ENCODE measurements at regions not wholly inside any gene's neighbourhood (a gene's known extent, or its start where the extent isn't known, plus 50 kb on each side); places are given as distances from the start of the nearest gene placed in this dataset.
"Not testable (repeated sequence)": the region's sequence is repeated elsewhere in the genome, so short reads cannot be mapped to it uniquely, and the experiment has no call there.

GRCh38 chr15:46879032-46879770 is 838.1 kb upstream of the SEMA6D start:
- no peak for DNase-seq

- DNase-seq: no peak
Observed at GRCh38 chr15:46880791-46881190, 836.5 kb upstream of the SEMA6D start.

DNA sequence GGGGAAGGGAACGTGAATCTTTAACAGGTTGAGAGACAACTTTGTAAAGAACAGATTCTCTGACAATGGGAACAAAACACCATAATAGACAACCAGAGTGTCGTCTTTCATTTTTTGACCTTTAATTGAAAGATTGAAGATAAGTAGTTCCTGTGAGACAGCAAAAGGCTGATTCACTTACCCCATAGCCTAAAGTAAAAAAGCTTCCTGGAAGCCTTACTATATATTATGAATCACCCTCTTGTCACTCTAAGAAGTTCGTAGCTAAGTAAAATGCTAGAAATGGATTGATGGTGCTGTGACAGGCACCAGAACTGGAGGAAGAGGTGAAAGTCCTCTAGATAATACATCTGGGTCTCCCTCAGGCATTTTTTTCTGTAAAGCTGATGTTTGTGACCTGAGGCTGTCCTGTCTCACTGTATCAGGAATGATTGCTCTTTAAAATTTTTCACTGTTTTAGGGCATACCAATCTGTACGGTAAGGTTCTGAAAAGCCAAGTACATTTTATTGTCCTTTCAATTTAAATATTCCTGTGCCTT is 824.6 kb upstream of the SEMA6D start:
- DNase-seq: no peak

GRCh38 chr15:46894644-46895043 is 822.7 kb upstream of the SEMA6D start:
- DNase-seq: no peak

DNA sequence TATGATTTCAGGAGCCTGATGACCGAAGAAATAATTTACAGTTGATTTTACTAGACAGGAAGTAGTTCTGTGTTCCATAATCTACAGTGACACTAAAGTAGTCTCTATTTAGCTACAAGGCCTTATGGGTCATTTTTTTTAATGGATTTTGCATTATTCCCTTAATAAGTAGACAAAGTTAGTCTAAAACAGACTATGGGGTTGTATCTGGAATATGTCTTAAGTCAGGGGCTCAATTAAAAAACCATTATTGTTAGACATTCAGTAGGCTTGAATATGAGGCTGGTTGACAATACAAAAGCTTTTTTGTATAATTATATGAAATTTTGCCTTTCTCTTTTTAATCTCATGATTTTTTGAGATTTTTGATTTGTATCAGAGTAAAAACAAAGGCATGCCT is 820.0 kb upstream of the SEMA6D start:
- DNase-seq: no peak

DNA sequence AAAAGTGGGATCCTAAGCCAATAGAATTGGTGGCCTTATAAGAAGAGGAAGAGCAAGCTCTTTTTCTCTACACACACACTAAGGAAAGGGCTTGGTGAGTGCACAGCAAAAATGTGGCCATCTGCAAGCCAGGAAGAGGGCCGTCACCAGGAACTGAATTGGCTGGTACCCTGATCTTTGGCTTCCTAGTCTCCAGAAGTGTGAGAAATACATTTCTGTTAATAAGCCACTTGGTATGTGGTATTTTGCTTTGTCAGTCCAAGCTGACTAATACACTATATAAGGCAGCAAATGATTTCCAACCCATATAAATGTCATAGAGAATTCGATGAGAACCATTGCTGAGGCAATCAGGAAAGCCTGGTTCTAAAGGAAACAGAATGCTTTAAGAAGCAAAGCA is 816.3 kb upstream of the SEMA6D start:
- DNase-seq: no peak

DNA sequence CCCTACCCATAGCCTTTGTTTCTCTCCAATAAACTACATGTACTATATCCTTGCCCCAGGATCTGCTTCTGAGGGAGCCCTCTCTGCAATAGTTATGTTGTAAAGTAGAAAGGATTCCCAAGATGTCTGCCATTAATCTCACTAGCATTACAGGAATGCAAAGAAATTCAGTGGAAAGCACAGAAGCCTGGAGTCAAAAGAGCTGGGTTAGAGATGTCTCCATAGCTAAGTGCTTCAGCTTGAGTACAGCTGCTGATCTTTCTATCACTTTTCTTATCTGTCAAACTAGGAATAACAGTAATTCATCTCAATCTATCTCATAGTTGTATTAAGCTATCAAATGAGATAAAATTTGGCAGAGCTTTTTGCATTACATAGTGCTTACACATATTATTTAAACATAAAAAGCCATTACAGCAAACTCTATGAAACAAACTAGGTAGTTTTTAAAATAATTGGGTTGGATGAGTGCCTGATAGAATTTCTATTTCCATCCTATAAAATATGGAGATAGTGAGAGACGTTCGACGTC is 799.5 kb upstream of the SEMA6D start:
- no peak for DNase-seq

DNA sequence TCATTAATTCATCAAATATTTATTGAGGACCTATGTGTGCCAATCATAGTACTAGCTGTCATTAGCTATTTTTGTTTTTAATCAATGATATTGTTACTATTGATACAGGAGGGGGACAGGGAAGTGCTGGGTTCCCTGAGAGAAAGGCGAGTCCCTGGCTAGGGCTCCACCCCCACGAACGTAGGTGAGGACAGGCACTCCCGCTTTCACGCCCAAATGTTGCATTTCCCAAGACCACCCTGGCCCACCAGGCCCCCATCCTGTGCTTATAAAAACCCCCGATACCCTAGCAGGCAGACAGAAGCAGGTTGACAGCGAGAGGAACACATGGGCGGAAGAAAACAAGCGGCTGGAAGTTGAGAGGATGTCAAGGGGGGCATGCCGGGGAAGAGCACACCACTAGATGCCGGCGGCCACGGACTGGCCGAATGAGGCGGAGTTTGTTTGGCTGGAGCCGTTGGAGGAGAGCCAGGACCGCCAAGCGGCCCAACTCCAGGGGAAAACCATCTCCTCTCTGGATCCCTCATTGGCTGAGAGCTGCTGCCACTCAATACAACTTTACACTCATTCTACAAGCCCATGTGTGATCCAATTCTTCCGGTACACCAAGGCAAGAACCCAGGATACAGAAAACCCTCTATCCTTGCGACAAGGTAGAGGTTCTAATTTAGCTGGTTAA is 798.7 kb upstream of the SEMA6D start:
- no peak for DNase-seq

DNA sequence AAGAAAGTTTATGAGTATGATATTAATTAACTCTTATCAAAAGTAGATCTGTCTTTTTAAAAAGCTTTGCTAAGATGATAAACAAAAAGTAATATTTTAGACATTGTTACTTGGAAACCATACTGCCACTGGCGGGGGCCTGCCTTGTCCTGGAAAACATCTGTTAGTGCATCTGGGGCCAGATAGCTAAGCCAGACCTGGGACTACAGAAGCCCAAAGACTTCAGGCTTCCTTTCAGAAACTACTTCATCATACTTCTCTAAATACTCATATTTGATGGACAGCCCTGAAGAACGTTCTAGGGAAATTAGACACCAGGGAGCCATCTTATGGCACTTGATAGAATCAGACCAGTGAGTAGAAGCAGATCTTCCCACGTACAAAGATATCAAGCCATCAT is 795.4 kb upstream of the SEMA6D start:
- DNase-seq: no peak

- DNase-seq: no peak
Observed at GRCh38 chr15:46930426-46930825, 786.9 kb upstream of the SEMA6D start.

DNA sequence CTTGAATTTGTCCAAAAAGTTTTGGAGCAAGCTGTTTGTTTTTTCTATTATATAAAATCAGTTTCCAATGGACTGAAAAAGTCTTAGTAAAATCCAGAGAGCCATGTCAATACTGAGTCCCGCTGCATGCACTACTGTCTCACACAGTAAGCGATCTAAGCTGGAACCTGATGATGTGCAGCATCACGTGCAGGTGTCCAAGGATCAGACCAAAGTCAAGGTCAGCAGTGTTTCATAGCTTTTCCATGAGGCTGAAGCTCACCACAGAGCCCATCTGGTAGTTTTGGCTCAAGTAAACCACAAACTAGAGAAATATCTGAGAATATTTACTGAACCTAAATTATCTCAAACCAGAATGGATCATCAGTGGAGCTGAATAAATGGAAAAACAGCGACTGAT is 784.0 kb upstream of the SEMA6D start:
- DNase-seq: no peak

- DNase-seq: no peak
Observed at GRCh38 chr15:46934851-46935250, 782.5 kb upstream of the SEMA6D start.

GRCh38 chr15:46938169-46938568 is 779.1 kb upstream of the SEMA6D start:
- DNase-seq: no peak

- no peak for DNase-seq
Observed at GRCh38 chr15:46941241-46941640, 776.1 kb upstream of the SEMA6D start.

DNA sequence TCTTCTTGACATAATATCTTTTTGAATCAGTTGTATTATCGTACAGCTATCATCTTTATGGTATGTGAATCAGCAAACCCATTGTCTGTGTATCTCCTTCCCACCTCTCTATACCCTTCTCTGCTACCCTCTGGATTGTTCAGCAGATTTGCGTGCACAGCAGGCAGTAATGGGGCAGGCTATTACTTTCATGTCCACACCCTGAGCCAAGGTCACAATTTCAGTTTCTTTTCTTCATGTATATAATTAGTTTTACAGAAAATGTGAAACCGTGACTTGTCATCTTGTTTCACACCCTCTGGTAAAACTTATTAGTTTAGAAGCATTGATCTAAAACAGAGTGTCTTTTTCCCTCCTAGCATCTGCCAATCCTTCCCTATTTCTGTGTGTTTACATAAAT is 770.4 kb upstream of the SEMA6D start:
- no peak for DNase-seq

DNA sequence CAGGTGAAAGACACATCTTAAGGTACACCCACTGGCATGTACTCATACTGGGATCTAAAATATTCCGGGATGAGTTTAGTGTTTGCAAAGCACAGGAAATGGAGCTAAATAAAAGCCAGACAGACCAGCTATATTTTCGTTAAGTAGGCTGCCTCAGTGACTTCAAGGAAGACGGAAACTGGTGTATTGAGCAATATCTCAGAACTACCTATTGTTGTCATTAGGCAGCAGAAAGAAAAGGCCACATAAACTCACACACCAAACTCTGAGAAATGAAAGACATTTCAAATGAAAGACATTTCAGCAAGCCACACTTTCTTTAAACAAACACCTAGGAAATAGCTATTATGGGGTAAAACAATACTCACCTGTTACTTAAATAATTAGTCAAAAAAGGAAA is 761.7 kb upstream of the SEMA6D start:
- no peak for DNase-seq

- DNase-seq: no peak
Observed at GRCh38 chr15:46956456-46956855, 760.8 kb upstream of the SEMA6D start.

DNA sequence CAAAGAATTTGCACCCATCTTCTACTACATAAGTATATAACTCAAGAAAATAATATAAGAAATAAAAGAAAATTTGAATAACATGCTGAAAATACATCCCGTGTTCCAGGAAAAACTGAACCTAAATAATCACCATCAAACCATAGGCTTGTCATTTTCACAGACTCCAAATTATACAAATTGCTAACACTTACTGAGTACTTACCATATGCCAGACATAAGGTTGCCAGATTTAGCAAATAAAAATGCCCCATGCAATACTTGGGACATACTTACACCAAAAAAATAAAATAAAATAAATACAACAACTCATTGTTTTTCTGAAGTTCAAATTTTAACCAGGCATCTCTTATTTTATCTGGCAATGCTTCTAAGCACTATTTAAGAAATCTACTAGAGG is 760.4 kb upstream of the SEMA6D start:
- DNase-seq: no peak

GRCh38 chr15:46960581-46960980 is 756.7 kb upstream of the SEMA6D start:
- DNase-seq: no peak

- no peak for DNase-seq
Observed at GRCh38 chr15:46961795-46962194, 755.5 kb upstream of the SEMA6D start.

GRCh38 chr15:46988055-46988454 is 729.2 kb upstream of the SEMA6D start:
- not testable (repeated sequence) for DNase-seq

- DNase-seq: no peak
Observed at GRCh38 chr15:46996359-46996758, 720.9 kb upstream of the SEMA6D start.

GRCh38 chr15:46997501-46997900 is 719.8 kb upstream of the SEMA6D start:
- no peak for DNase-seq

DNA sequence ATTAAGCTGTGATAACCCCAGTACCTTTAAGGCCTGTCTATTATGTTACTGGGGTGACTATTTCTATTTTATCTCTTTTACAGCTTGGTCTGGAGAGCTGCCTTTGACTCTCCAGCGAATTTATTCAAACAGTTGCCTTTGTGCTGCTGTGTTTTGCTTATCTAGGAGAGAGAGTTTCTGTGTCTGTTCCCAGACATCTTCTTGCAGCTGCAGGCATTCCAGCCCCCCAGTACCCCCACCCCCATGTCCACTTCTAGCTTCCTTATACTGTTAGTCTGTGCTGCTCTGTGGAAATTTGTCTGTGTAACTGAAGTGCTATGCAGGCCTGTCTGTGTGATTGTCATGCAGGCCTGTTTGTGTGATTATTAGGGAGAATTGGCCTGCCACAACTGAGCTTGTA is 713.7 kb upstream of the SEMA6D start:
- no peak for DNase-seq

All from activated CD4-positive, CD25-positive, alpha-beta regulatory T cell treated with anti-CD3 and anti-CD28 coated beads, Interleukin-2, amount 50 U/mL, for 72 hours (primary cell).